CD4-positive, alpha-beta T cell treated with Interleukin-15 for 4 hours (primary cell): ENCODE measurements at regions not wholly inside any gene's neighbourhood (a gene's known extent, or its start where the extent isn't known, plus 50 kb on each side); places are given as distances from the start of the nearest gene placed in this dataset.

ENCODE experiments used
- DNase-seq: peaks from one replicate; pipeline ENCODE4 v3.0.0-alpha.2; 2020; ENCODE audit warnings: low spot score

GRCh38 chr22:48980409-48980808, 847.3 kb downstream of the BRD1 start:
- DNase-seq = no peak

GRCh38 chr22:48979482-48979881, 848.2 kb downstream of the BRD1 start:
- no peak for DNase-seq

DNA sequence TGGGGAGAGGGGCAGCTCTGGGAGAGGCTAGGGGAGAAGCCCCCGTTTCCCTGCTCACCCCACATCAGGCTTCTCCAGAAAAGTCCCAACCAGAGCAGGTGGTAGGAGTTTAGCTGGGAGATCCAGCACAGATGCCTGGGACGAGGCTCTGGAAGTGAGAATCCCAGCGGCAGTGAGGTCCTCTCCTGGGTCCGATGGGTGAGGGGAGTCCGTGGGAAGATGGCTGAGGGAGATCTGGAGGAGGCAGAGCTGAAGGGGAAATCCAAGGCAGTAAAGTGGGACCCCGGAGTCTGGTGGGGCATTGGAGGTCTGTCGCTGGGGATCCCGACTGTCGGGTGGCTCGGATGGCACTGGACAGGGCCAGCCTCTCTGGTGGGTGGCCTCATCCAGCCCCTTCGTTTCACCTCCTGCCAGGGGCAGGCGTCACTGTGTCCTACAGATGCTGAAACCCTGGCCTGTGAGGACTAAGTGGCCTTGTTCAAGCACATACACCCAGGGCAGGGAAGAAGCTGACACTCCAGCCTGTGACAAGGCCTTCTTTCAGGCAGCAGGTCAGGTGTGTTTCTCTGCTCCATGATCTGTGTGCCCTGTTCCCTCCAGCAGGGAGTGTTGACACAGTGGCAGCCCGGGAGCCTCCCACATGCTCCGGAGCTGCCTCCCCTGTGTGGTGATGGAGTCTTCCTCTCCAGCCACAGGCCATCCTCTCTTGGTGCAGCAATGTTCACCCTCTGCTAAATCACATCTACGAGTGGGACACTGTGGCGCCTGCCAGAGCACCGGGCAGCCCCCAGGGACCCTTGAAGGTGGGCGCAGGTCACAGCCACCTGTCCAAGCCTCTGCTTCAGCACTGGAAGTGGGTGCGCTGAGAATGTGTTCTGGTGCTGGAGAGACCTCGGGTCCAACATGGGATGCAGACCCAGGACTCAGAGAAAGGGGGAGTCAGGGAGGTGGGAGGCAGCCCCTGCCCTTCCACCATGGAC, 850.8 kb downstream of the BRD1 start:
- no peak for DNase-seq

DNA sequence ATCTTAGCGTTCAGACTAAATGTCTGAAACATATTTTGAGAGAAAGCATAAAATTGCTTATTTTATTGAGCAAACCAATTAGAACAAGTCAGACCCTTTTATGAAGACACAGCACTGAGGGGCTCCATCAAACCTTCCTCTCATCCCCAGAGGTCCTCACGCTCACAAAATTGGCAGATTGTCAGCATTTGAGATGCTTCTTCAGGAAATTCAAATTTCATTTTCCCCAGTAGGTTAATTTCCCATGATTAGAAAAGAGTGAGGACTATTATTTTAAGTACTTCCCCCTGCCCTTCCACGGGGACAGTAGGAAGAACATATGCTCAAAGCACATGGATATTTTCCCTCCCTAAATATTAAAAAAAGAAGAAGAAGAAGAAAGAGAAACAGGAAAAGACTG, 851.8 kb downstream of the BRD1 start:
- no peak for DNase-seq

DNA sequence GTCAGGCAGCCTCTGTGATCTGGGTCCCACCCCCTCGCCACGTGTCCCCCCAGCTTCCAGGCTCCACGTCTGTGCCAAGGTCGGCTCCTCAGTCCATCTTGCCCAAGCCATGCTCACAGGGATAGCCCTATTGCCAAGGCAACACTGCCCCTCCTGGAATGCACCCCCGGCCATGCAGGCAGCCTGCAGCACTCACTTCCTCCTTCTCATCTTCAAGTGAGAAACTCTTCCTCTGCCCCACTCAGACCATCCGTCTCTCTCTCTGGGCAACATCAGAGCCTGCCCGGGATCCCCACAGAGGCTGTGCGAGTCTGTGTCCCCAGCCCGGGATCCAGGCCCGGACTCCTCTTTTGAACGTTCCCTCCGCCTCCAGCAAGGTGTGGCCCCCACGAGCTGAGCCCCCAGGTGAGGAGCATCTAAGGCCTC, 852.3 kb downstream of the BRD1 start:
- no peak for DNase-seq

GRCh38 chr22:48974443-48975315, 853.0 kb downstream of the BRD1 start:
- DNase-seq = no peak

DNA sequence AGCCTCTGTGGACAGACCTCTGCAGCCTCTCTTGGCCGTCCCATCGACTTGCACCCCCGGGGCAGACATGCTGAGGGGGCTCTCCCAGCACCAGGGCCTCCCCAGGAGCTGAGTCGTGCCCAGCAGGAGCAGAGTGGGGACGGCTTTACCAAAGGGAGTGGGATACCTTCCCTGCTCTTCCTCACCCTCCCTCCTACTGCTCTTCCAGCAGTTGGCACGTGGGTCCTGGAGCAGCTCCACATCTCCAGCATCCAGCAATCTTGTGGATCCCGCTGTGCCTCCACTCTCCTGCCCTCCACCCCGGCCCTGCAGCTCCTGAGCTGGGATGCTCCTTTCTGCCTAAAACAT, 854.0 kb downstream of the BRD1 start:
- DNase-seq = no peak

DNA sequence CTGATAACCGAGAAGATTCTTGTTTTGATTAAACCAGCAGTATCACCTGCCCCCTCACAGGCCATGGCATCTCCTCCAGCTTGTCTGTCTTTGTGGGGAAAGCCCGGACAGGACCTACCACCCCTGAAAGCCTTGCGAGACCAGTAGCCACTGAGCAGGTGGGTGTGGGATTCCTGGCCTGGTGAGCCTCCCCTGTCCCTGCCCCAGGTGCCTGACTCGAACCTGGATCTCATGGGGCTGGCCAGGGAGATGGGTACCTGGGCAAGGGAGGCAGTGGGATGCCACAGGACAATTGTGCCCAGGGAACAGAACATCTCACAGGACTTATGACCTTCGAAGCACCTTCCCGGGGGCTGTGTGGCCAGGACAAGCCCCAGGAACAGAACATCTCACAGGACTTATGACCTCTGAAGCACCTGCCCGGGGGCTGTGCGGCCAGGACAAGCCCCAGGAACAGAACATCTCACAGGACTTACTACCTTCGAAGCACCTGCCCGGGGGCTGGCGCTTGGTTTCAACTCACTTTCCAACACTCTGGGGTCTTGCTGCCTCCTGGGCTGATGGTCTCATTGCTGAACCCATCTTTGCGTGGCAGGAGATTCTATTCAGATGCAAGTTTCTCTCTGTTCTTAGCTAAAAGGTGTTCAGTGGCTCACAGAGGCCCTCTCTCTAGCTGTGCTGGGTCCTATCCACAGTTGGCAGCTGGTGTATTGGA, 854.5 kb downstream of the BRD1 start:
- no peak for DNase-seq

GRCh38 chr22:48968201-48968959, 859.3 kb downstream of the BRD1 start:
- DNase-seq = no peak

GRCh38 chr22:48963405-48963804, 864.3 kb downstream of the BRD1 start:
- no peak for DNase-seq

GRCh38 chr22:48961705-48962104, 866.0 kb downstream of the BRD1 start:
- DNase-seq = no peak

DNA sequence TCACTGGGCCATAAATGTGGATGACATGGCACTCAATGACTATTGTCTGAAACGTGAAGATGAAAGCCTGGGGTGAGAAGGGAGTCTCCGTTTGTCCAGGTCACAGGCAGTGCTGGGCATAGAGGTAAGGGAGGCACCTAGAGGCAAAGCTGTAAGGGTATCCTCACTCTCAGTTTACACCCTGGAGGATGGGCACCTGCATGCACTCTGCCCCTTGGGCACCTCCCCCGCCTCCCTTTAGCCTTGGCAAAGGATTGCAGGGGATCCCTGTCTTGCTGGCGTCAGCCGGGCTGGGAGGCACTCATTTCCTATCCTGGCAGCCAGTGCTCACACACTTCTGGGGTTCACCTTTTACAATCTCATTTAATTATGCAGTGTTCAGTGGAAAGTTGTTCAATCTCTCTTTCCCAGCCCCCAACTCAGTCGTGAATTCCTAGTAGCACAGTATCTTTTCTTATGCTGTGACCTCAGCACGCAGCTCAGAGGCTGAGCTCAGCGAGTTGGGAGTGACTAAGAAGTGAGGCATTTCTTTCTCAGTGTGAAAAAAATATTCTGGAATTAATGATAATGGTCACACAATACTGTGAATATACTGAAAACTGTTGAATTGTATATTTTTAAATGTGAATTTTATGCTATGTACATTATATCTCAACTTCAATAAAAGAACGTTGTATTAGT, 866.6 kb downstream of the BRD1 start:
- no peak for DNase-seq

DNA sequence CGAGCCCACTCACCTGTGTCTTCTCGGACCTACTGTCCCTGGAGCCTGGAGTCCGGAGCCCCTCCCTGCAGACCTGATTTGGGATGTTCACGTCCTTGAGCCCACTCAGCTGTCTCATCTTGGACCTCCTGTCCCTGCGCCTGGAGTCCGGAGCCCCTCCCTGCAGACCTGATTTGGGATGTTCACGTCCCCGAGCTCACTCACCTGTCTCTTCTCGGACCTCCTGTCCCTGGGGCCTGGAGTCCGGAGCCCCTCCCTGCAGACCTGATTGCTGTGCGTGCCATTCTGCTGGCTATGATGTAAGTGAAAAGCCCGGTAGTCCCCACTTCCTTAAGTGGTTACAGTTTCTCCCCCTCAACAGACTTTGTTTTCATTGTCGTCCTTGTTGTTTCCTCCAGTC, 867.1 kb downstream of the BRD1 start:
- no peak for DNase-seq

DNA sequence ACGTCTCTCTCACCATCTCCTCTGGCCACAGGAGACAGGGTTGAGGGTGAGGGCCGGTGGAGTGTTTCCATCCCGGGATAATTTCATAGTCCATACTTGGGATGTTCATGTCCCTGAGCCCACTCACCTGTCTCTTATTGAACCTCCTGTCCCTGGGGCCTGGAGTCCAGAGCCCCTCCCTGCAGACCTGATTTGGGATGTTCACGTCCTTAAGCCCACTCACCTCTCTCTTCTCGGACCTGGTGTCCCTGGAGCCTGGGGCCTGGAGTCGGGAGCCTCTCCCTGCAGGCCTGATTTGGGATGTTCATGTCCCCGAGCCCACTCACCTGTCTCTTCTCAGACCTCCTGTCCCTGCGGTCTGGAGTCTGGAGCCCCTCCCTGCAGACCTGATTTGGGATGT, 868.2 kb downstream of the BRD1 start:
- DNase-seq = no peak

DNA sequence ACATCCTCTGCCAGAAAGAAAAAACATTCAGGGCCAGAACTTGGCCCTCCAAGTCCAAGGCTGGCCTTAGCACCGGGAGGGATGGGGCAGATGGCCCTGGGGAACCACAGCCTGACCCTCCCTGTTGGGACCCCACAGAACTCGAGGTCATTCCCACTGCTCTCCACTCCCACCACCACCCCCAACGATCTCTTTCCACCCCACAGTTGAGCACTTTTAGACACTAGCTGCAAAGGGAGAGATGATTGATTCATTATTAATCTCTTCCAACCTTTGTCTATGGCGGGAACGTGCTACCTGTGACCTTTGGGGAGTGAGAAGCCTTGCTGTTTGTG, 869.7 kb downstream of the BRD1 start:
- DNase-seq = no peak

DNA sequence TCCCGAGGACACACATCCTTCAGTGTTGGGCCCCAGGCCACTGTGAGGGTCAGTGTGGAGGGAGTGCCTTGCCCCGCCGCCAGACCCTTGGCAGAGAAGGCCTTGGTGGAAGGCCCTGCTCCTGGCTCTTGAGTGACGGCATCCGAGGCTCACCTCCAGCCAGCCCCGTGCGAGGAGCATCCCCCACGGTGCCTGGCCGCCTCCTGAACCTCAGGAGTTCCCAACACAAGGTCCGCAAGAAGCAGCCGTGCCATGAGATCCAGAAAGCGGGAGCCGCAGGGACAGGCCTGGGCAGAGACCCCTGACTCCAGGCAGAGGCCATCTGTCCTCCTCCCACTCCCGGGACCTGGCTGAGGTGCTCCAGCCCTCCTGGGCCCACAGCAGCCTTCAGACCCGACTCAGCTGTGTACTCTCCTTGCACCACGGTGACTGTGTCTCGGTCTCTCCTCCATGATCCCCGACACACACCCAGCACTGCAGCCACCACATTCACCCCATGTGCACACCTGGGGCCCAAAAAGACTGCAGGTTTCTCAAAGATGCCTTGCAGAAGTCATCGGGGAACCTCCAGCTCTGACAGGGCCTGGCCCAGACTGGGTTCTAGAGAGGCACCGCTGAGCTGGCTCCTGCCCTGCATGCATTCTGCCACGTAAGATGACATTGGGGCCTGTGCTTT, 870.2 kb downstream of the BRD1 start:
- no peak for DNase-seq

DNA sequence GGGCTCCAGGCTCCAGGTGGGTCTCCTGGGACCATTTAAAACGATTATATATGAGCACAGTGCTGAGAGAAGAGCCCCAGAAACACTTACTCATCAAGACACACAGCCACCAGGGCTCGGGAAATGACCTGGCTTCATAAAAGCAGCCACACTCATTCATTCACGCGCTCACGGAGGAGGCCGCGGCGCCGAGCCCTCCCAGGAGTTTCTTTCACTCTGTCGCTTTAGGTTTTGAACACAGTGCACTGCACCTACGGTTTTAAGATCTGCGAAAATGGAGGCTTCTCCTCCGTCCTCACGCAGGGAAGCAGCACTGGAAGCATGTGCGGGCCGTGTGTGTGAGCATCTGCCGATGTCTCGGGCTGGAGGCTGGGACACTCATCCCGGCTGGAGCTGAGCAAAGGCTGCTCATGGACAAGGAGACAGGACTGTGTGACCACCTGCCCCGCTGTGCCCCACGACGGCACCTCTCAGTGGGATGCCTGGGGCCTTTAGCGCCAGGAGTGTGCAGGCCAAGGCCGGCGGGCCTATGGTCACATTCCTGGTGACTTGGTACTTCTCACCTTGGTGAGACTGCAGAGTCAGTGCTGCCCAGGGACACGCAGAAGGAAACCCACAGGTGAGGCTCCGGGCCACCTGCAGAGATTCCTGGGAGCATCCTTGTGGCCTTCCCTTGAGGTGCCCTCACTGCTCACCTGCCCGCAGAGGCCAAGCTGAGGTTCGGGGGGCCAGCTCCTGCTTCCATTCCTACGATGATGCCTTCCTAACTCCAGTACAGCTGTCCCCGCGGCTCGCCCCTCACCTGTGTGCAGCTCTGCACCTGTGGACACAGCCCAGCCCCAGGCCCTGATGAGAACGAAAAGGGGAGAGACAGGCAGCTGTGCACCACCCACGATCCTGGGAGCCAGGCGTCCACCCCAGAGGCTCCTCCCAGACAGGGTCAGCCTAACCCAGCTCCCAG, 872.0 kb downstream of the BRD1 start:
- DNase-seq = no peak

GRCh38 chr22:48954781-48955311, 872.8 kb downstream of the BRD1 start:
- no peak for DNase-seq

DNA sequence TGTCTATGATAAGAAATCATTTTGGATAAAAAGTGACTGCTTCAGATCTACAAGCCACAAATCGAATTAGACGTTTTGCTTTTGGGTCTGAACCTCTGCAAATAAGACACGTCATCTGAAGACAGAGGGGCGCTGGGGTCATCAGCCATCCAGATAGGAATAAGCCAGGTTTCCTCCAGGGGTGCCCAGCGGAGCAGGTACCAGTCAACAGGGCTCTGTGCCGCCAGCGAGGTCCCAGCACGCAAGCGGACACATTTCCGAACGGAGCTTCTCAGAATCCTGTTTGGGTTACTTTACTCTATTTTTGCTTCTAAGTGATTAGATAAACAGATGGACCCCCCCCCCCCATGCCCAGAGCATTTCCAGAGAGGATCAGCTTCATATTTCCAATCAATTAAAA, 873.8 kb downstream of the BRD1 start:
- DNase-seq = no peak
